NCI-H510A (cell line): ENCODE measurements at regions not wholly inside any gene's neighbourhood (a gene's known extent, or its start where the extent isn't known, plus 50 kb on each side); places are given as distances from the start of the nearest gene placed in this dataset.

Experiments used
- DNase-seq: peaks from one replicate; lab custom pipeline; 2025; lab: John Stamatoyannopoulos, UW

DNA sequence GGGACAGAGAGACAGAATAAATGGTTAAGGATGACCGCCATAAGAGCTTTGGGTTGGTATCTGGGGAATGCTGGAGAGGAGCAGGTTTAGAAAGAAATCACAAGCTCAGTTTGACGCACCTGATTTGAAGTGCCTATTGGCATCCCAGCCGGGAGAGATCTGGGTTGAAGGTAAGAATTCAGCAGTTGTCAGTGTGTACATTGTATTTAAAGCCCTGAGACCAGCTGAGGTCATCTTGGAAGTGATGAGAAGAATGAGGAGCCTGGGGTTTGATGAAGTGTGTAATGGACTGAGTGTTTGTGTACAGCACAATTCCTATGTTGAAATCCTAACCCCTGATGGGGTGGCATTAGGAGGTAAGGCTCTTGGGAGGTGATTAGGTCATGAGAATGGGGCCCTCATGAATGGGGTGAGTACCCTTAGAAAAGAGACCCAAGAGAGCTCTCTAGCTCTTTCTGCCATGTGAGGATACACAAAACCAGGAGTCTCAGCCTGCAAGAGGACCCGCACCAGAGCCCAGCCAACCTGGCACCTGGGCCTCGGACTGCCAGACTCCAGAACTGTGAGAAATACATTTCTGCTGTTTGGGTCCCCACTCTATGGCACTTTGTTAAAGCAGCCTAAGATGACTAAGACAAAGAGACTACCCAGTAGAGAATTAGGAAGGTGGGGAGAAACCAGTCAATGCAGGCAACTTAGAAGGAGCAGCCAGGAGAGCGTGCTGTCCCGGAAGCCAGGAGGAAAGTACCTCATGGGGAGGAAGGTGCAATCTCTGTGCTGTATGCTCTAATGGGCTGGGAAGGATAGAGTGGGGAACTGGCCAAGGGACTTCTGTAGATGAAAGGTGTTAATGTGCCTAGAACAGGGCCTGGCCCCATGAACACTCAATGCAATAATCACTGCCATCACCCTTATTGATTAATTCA is 133.7 kb upstream of the SLC24A3 start:
- no peak for DNase-seq

DNA sequence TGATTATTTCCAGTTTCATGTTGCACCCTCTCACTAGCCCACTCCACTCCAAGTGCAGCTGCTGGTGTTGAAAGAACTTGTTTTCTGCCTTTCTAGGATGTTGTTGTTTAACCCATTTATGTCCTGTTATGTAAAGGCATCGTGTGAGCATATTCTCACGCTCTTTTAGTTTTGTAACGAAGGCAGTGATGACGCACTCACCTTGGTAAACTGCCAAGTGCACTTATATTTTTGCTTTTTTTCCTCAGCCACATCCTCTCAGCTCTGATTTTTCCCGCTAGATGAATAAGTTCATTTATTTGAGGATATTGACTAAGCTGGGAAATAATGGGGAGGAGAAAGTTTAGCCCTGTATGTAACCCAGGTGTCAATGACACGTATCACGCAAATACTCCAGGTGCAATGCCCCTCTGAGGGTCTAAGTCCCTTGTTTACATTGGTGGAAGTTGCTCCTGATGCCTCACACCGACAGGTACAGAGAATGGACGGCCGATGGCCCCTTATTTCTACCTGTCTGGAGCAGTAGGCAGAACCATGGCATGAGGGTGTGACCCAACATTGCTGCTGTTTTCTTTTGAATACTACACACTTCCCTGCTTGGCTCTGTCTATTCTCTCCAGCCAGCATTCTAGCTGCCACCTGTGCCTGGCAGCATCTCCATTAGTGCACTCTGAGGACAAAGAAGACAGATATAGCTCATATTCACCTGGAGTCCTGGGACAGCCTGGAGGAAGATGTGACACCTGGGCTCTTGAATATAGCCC is 132.7 kb upstream of the SLC24A3 start:
- no peak for DNase-seq

DNA sequence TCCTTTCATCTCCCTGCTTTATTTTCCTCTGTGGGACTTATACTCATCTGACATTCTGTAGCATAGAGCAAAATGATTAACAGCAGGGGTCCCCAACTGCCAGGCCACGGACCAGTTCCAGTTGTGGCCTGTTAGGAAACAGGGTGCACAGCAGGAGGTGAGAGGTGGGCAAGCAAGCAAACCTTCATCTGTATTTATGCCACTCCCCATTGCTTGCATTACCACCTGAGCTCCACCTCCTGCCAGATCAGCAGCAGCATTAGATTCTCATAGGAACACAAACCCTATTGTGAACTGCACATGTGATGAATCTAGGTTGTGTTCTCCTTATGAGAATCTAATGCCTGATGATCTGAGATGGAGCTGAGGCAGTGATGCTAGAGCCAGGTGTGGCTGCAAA is 130.5 kb upstream of the SLC24A3 start:
- DNase-seq: no peak

DNA sequence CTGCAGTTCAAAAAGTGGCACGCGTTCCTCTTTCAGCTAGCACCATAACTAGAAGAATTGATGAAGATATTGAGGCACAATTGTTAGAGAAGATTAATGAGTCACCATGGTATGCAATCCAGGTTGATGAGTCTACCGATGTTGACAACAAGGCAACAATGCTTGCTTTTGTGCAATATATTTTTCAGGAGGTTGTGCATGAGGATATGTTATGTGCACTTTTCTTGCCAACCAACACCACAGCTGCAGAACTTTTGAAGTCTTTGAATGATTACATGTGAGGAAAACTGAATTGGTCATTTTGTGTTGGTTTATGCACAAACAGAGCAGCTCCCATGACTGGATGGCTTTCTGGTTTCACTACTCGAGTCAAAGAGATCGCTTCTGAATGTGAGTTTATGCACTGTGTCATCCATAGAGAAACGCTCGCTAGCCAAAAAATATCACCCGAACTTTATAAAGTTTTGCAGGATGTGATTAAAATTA is 129.3 kb upstream of the SLC24A3 start:
- DNase-seq: no peak

DNA sequence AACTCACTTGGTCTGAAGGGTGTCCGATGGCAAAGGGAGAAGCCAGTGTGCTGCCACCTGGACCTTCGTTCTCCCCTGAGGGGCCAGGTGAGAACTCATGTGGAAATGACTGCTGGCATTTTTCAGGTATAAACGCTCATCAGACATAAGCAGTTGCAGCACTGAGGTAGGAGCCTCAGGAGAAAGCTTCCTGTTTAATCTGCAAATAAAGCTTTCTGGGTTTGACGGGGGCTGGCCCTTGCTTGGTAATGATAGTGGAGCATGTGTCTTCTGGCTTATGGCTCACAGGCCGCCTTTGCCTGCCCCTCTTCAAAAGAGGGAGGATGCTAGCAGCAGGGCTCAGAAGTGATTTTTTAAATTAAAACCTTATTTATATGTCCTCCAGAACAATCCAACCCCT is 122.1 kb upstream of the SLC24A3 start:
- no peak for DNase-seq

DNA sequence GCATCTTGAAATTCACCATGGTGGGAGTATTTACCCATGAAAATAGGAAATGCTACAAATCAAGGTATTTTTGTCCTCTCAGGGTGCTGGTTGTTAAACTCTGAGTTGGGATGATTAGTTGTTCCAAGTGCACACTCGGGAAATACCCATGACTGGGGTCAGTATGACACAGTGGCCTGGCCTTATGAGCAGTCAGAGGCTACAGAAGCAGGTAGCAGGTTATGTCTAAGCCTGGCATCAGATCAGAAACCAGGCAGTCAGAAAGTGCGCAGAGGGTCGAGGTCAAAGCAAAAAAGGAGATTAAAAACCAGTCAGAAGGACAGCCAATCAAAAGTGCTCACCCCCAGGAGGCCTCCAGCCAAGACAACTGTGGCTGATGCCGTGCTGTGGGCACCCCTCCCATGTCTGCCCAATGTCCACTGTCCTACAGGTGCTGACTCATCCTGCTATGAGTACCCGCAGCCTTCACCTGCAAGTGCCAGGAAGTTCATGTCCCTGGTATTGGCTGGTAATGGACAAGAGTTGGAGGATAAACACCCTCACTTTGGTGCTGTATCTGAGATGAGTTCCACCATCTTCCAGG is 117.4 kb upstream of the SLC24A3 start:
- no peak for DNase-seq

DNA sequence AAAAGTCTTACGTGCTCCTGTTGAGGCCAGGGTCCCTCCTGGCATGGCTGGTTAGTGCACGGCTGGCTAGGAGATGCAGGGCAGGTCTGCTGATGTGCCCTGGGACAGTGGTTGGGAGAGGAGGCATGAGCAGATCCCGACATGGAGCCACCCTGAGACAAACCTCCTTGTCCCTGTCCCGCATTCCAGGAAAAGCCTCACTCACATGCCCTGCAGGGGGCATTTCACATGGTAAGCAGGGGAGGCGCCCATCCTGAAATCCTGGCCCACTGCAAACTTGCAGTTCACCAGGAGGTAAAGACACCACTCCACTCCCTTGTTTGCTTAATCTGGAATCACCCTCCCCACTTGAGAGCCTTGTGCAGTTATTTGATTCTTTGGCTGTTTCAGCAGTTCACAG is 116.7 kb upstream of the SLC24A3 start:
- DNase-seq: peak; percentile 53

DNA sequence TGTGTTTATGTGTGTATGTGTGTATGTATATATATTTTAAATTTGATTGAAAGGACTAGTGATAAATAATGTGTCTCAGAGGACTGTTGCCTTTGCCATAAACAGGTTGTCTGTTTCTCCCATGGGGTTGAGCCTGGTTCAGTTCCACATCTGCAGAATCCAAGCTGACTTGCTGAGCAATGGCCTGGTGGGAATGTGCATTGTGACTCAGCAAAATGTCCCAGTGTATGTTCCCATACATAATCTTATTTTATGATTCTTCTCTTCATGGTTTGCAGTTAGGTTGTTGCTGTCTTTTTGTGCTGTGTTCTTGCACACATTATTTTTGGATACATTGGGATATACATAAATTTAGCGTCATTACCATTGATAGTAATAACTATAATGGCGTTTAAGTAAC is 115.6 kb upstream of the SLC24A3 start:
- no peak for DNase-seq

DNA sequence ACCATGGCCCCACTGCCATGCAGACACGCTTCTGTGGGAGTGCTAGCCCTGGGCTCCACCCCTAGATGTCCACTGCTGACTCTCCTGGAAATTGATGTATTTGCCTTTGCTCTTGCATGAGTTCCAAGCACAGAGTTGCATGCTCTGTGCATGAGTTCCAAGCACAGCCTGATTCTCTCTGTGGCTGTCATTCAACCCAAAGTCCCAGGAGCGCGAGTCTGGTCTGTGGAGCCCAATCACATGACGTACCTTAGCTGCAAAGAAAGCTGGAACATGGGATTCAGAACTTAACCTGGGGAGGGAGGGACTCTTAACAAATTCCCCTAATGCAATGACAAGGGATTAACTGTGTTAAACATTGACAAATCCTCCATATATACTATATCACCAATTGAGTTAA is 114.3 kb upstream of the SLC24A3 start:
- DNase-seq: no peak

DNA sequence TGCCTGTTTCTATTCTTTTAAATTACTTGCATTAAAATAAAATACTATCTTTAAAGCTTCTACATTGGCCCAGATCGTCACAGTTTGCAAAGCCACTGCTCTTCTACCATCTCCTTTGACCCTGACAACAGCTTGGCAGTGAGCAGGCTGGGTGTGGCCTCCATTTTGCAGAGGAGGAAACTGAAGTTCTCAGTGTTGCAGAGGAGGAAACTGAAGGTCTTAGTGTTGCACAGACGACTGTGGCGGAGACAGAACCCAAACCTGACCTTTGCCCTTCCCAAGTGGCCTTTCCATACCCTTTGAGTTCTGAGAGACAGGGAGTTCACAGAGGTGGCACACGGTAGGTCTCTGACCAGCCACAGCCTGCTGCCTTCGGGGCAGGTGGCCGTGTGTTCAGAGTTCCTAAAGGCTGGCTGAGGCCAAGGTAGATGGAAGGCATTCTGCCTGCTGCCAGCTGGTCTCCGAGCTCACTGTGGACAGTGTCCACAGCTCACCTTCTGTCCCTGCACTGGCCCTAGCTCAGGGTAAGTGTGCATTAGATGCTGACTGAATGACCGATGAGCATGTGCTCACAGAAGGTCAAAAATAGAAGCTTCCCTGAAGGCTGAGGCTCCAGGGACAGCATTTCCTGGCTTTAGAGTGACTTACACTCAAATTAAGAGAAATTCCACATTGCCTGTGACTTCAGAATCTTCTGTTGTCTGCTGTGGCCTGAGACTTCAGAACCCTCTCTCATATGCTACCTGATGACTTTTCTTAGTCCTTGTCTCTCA is 113.5 kb upstream of the SLC24A3 start:
- no peak for DNase-seq

DNA sequence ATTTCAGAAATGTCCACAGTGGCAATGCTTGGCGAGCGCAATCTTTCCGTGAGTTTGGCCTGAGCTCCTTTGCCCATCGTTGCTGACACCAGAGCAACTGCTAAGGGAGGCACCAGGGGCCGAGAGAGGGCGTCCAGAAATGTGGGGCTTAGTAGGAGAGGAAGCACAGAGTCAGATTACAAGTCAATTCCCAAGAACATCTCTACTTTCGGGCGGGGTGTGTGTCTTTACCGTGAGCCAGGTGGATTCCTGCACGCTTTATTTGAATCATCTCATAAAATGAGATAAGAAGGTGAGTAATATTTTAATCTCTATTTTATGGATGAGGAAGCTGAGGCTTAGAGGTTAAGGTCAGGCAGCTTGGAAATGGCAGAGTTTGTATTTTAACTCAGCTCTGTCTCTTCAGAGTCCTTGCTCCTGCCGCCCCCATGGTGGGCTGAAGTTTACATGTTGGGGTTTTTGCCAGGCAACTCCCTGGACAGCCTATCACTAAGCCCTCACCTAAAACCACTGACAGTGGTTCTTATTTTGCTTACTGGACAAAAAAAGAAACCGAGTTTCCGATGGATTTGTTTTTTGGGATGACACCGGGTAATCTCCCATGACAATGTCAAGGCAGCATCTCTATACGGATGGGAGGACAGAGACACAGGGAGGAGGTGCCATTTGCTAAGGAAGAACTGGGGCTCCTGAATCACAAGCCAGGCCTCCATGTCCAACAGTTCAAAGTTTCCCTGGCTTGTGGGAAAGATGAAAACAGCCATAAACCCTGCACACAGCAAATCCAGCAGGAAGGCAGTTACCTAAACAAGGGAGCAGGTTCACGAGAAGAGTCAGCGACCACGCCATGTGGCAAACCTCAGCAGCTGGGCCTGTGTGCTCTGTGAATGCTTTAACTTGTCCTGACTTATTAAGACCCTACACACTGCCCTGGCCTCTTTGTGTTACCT is 112.6 kb upstream of the SLC24A3 start:
- no peak for DNase-seq

DNA sequence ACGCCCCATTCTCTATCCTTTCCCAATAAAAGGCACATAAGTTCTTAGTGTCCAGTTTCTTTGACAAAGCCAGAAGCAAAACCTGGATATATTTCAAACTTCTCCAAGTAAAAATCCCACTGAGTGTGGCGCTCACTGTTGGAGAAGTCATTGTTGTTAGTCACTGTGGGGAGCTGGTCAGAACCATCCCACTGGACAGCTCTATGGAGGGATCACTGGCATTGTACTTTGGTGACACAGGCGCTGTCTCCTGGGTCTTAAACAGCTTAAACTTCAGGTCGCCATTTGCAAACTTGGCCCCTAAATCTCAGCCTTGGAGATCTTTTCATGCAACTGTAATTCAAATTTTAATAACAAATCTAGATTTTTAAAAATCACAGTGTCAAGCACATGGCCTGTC is 111.5 kb upstream of the SLC24A3 start:
- no peak for DNase-seq

DNA sequence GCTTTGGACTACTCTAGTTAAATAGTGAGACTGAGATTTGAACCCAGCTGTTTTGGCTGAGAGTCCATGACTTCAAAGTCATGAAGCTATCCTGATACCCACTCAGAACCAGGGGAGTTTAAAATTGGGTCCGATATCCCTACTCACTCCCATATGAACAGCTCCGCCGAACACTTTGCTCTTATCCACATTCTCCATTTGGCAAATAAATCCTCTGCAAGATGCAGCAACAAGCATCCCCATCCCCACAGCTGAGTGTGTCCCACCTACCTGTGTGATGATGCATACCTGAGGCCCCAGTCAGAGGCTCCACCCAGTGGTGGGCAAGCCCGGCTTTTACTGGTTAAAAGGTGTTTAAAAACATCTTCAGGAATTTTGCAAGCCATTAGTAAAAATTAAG is 108.3 kb upstream of the SLC24A3 start:
- DNase-seq: no peak

DNA sequence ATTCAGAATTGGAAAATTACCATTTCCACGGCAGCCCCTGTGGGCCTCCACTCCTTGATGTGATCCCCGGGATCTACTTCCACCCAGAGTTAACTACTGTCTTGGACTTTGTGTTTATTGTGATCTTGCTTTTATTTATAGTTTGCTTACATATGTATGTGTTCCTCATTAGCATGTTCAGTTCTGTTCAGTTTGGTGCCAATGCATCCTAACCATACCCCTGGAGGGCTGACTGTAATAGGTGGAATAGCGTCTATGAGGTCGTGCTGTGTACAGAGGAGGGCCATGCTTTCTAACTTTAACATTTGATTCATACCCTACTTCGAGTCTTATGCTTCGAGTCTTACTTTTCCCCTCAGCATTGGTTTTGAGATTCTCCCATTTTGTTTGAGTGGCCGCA is 104.3 kb upstream of the SLC24A3 start:
- no peak for DNase-seq

DNA sequence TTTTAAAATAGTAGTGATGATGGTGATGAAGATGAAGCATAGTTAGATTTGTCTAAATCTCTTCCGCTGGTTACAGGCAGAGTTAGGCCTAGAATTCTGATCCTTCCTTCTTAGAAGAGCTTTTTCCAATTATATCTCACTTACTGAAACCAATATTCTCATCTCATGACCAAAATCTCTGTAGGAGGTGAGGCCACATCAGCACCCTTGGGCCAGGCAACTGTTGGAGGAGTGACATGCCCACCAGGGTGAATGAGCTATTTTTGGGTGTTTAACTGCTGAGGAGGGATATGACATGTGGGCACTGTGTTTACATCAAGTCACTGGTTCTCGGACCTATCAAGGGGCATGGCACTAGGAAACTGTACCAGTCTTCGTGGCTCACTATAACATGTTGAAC is 102.2 kb upstream of the SLC24A3 start:
- DNase-seq: no peak

DNA sequence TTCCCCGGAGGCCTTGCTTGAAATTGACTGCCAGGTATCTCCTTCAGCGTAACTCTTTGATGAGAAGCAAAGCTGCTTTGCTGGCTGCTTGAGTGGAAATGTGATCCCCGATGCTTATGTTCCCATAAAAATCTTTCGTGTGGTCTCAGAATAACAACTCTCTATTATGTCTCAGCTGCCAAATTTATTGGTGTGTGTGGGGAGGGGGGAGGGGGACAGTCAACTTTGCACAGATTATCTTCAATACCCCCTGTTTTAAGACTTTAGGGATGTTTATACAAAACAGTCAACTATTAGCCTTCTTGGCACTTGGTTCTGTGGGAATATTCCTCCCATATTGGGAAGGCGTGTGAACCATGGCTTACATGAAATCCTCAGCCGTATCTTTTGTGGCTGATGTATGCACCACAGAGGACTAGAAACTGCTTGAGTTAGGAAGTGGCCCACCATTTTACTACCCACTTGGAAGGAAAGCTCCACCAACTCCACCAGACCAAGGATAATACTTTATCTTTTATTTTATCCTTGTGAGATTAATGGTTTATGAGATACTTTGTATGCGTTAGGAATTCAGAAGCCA is 101.5 kb upstream of the SLC24A3 start:
- DNase-seq: peak; percentile 54

DNA sequence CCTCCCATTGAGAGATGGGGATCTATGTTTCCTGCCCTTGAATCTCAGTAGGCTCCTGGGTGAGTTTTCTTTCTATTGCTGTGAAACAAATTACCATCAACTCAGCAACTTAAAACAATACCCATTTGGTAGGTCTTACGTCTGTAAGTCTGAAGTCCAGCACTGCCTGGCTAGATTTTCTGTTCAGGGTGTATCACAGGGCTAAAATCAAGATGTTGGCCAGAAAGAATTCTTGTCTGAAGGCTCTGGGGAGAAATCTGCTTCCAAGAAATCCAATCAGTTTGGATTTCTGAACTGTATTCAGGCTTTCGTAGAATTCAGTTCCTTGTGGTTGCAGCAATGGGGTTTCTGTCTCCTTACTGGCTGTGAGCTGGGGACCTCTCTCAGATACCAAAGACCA is 99.6 kb upstream of the SLC24A3 start:
- DNase-seq: no peak

DNA sequence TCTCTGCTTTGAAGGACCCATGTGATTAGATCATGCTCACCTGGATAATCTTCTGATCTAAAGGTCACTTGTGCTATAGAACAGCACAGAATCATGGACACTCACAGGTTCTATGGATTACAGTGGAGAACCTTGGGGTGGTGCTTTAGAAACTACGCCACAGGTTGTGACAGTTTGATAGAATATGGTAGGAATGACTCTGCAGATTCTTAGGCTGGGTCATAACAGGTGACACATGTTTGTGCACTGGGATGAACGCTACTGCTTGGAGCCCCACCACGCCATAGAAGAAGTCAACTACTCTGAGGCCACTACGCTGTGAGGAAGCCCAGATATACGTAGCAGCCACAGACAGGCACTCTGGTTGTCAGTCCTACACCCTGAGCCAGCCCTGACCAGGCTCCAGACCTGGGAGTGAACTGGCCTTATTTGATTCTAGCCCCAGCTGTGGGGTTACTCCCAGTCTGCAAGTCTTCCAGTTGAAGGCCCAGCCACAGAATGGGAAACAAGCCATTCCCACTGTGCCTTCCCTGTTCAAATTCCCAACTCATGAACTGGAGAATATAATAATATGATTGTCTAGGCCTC is 99.0 kb upstream of the SLC24A3 start:
- DNase-seq: no peak

DNA sequence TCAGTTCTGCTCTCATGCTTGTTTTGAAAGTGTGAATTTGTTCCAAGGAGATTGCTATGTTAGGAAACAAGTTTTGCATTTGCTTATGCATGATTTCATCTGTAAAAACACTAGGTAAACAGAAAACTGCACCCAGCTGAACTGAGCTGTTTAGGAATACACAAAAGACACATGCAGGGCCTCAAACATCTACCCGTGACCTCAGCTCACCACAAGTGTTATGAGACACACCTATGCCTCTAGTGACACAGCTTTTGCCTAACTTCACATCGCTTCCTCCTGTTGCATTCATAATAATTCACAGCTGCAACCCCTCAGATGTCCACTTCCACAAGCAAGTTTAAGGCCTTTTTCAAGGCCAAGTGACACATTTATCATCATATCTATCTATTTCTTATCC is 98.0 kb upstream of the SLC24A3 start:
- DNase-seq: no peak

DNA sequence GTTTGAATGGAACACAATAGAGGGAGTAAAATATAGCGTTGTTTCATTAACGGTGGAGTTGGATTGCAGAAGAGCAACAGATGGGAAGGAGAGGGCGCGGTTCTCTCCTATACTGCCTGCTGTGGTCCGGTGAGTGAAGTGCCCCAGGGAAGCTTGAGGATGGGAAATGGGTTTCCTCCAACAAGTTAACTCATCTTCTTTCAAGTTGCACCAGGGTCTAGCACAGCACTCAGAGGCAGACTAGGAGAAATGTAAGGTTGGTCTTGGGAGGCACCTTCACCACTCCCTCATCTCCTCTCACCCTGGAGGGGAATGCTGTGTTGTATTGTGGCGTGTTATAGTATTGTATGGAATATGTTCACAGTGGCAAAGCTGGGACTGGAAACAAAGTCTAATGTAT is 96.9 kb upstream of the SLC24A3 start:
- DNase-seq: no peak
